C4-2B (cell line): ENCODE measurements at regions not wholly inside any gene's neighbourhood (a gene's known extent, or its start where the extent isn't known, plus 50 kb on each side); places are given as distances from the start of the nearest gene placed in this dataset.

ENCODE experiments used
- H3K27ac ChIP-seq: fragments of 450-650 bp; 2 replicates; pipeline ENCODE4 v1.5.1; 2017
- CTCF ChIP-seq: fragments of 450-650 bp; conservative IDR thresholded peaks from 2 replicates; pipeline ENCODE4 v1.5.1; 2017; ENCODE audit warnings: mild to moderate bottlenecking
- ZFX ChIP-seq: fragments of 450-650 bp; IDR thresholded peaks from 2 replicates; pipeline ENCODE4 v1.6.1; 2017

GRCh38 chr18:56330366-56331110 is 307.9 kb downstream of the TXNL1 start:
- no peak overlapping the region for H3K27ac ChIP-seq
- TF ChIP-seq ZFX (no peak), CTCF (no peak)

GRCh38 chr18:56329536-56329935 is 308.9 kb downstream of the TXNL1 start:
- H3K27ac ChIP-seq, result no peak overlapping the region
- TF ChIP-seq ZFX, result no peak

- no peak overlapping the region for H3K27ac ChIP-seq
- TF ChIP-seq CTCF, result no peak
- no peak for TF ChIP-seq ZFX
Observed at GRCh38 chr18:56327191-56327885, 311.1 kb downstream of the TXNL1 start.

- TF ChIP-seq CTCF (no peak), ZFX (no peak)
- H3K27ac ChIP-seq, result no peak overlapping the region
Observed at GRCh38 chr18:56326336-56327072, 311.9 kb downstream of the TXNL1 start.

GRCh38 chr18:56323673-56324072 is 314.7 kb downstream of the TXNL1 start:
- TF ChIP-seq CTCF (no peak), ZFX (no peak)
- H3K27ac ChIP-seq, result no peak overlapping the region

- TF ChIP-seq ZFX (no peak), CTCF (no peak)
- H3K27ac ChIP-seq, result no peak overlapping the region
Observed at GRCh38 chr18:56322406-56322805, 316.0 kb downstream of the TXNL1 start.

- no peak overlapping the region for H3K27ac ChIP-seq
Observed at GRCh38 chr18:56321470-56321869, 316.9 kb downstream of the TXNL1 start.

More at GRCh38 chr18:56321470-56321869, 316.9 kb downstream of the TXNL1 start:
- TF ChIP-seq ZFX (no peak), CTCF (no peak)
